H1 (cell line): ENCODE measurements at regions not wholly inside any gene's neighbourhood (a gene's known extent, or its start where the extent isn't known, plus 50 kb on each side); places are given as distances from the start of the nearest gene placed in this dataset.

Source experiments
- CTCF ChIA-PET: fragments of 300-600 bp; sonication (Branson Sonifier 250); formaldehyde crosslinking; loops from one replicate; lab custom pipeline; 2021; ENCODE audit not compliant: partially characterized antibody; lab: Charles Lee
- POLR2A ChIA-PET: fragments of 300-600 bp; sonication (Branson Sonifier 250); formaldehyde crosslinking; loops from one replicate; lab custom pipeline; 2021; ENCODE audit warnings: inconsistent platforms; ENCODE audit not compliant: partially characterized antibody; lab: Charles Lee
- DNase-seq, 2 experiments: peaks; one replicate each; pipeline versions ENCODE4 v3.0.0 to v3.0.0-alpha.2; 2010 to 2022; ENCODE audit warnings: low spot score in 2 of 2, low read depth in 1 of 2, mixed read lengths in 1 of 2
- FAIRE-seq: peaks from 2 replicates; lab custom pipeline; 2011; peaks lifted over from hg19 to GRCh38; lab: Jason Lieb, UNC
- H2AFZ ChIP-seq: 2 replicates; pipeline ENCODE4 v1.8.1; 2012; ENCODE audit warnings: low read length, inconsistent platforms
- H2AK5ac ChIP-seq: 2 replicates; pipeline ENCODE4 v1.6.1; 2013; ENCODE audit warnings: low read depth, low read length
- H2BK120ac ChIP-seq: replicated peaks from 2 replicates; pipeline ENCODE3; 2013; ENCODE audit warnings: low read depth, low read length, inconsistent platforms
- H2BK12ac ChIP-seq: 2 replicates; pipeline ENCODE4 v1.6.1; 2013; ENCODE audit warnings: low read depth, low read length
- H2BK15ac ChIP-seq: 2 replicates; pipeline ENCODE4 v1.6.1; 2013; ENCODE audit warnings: low read length
- H2BK20ac ChIP-seq: 2 replicates; pipeline ENCODE4 v1.6.1; 2013; ENCODE audit warnings: low read length
- H2BK5ac ChIP-seq: 2 replicates; pipeline ENCODE4 v1.6.1; 2013; ENCODE audit warnings: low read depth, low read length
- H3K14ac ChIP-seq: 2 replicates; pipeline ENCODE4 v1.6.1; 2013; ENCODE audit warnings: inconsistent platforms; ENCODE audit not compliant: insufficient read length
- H3K18ac ChIP-seq: 2 replicates; pipeline ENCODE4 v1.6.1; 2013; ENCODE audit warnings: low read length; ENCODE audit errors: extremely low read depth
- H3K23ac ChIP-seq: 2 replicates; pipeline ENCODE4 v1.6.1; 2013; ENCODE audit warnings: inconsistent platforms; ENCODE audit not compliant: insufficient read length
- H3K23me2 ChIP-seq: 2 replicates; pipeline ENCODE4 v1.6.1; 2013; ENCODE audit warnings: low read depth, low read length
- H3K27ac ChIP-seq: 2 replicates; pipeline ENCODE4 v1.6.1; 2011; ENCODE audit warnings: low read depth, low read length, inconsistent platforms
- H3K27me3 ChIP-seq, 4 experiments: replicated peaks in 1 of 4; 1 replicate in 1 of 4; 2 replicates in 3 of 4; pipeline versions ENCODE4 v1.6.1 to v1.8.1; 2011 to 2013; ENCODE audit warnings: low read length in 3 of 4, mild to moderate bottlenecking in 3 of 4, inconsistent platforms in 2 of 4, mixed read lengths in 2 of 4, moderate library complexity in 1 of 4; ENCODE audit not compliant: control insufficient read depth in 3 of 4, insufficient read depth in 3 of 4; ENCODE audit errors: extremely low read depth in 1 of 4
- H3K36me3 ChIP-seq, 4 experiments: 2 replicates each; pipeline versions ENCODE4 v1.6.1 to v1.8.1; 2011 to 2013; ENCODE audit warnings: mild to moderate bottlenecking in 4 of 4, low read length in 3 of 4, moderate library complexity in 2 of 4, control low read depth in 1 of 4, inconsistent platforms in 1 of 4; ENCODE audit not compliant: insufficient read depth in 4 of 4, control insufficient read depth in 2 of 4
- H3K4ac ChIP-seq: replicated peaks from 2 replicates; pipeline ENCODE3; 2013; ENCODE audit warnings: low read length, low read depth, mixed read lengths, inconsistent platforms; ENCODE audit not compliant: insufficient read length
- H3K4me1 ChIP-seq, 4 experiments: replicated peaks in 1 of 4; 1 replicate in 1 of 4; 2 replicates in 3 of 4; pipeline versions ENCODE4 v1.6.1 to v1.8.1; 2011 to 2013; ENCODE audit warnings: low read length in 3 of 4, inconsistent platforms in 2 of 4, mixed read lengths in 1 of 4; ENCODE audit not compliant: insufficient read depth in 4 of 4, control insufficient read depth in 3 of 4
- H3K4me2 ChIP-seq, 2 experiments: 2 replicates each; pipeline versions ENCODE4 v1.6.1 to v1.8.1; 2011 to 2013; ENCODE audit warnings: low read depth in 2 of 2, low read length in 2 of 2, control low read depth in 1 of 2, inconsistent platforms in 1 of 2, mild to moderate bottlenecking in 1 of 2; ENCODE audit not compliant: insufficient read depth in 1 of 2
- H3K4me3 ChIP-seq, 4 experiments: fragments of 200-600, 300-600 bp in 1 of 4; sonication (generic), shearing (Covaris generic), sonication (Bioruptor Twin) in 1 of 4; 2 replicates each; pipeline versions ENCODE4 v1.5.1 to v1.8.1; 2011 to 2016; ENCODE audit warnings: low read length in 4 of 4, low read depth in 3 of 4, control low read depth in 2 of 4, inconsistent platforms in 2 of 4, mild to moderate bottlenecking in 2 of 4, mixed read lengths in 1 of 4, moderate library complexity in 1 of 4; ENCODE audit not compliant: insufficient read depth in 2 of 4; ENCODE audit errors: extremely low read depth in 1 of 4
- H3K56ac ChIP-seq: replicated peaks from 2 replicates; pipeline ENCODE3; 2013; ENCODE audit warnings: low read depth, mild to moderate bottlenecking, mixed read lengths, low read length, inconsistent platforms; ENCODE audit not compliant: insufficient read length
- H3K79me1 ChIP-seq: 2 replicates; pipeline ENCODE4 v1.6.1; 2013; ENCODE audit warnings: low read depth, low read length, control low read depth
- H3K79me2 ChIP-seq, 2 experiments: 2 replicates each; pipeline versions ENCODE4 v1.6.1 to v1.8.1; 2012 to 2013; ENCODE audit warnings: low read length in 2 of 2, mild to moderate bottlenecking in 2 of 2, inconsistent platforms in 1 of 2; ENCODE audit not compliant: insufficient read depth in 2 of 2, control insufficient read depth in 1 of 2
- H3K9ac ChIP-seq, 4 experiments: replicated peaks in 1 of 4; 1 replicate in 1 of 4; 2 replicates in 3 of 4; pipeline versions ENCODE4 v1.6.1 to v1.8.1; 2011 to 2013; ENCODE audit warnings: low read depth in 3 of 4, low read length in 3 of 4, control low read depth in 2 of 4, mild to moderate bottlenecking in 2 of 4, moderate library complexity in 2 of 4, inconsistent platforms in 1 of 4; ENCODE audit errors: extremely low read depth in 1 of 4
- H3K9me3 ChIP-seq, 2 experiments: 2 replicates each; pipeline versions ENCODE4 v1.6.1 to v1.8.1; 2012 to 2013; ENCODE audit warnings: mild to moderate bottlenecking in 2 of 2, moderate library complexity in 2 of 2, control low read depth in 1 of 2, inconsistent platforms in 1 of 2, low read depth in 1 of 2, low read length in 1 of 2, mixed read lengths in 1 of 2; ENCODE audit not compliant: insufficient read depth in 2 of 2
- H4K20me1 ChIP-seq, 2 experiments: replicated peaks in 1 of 2; 2 replicates each; pipeline versions ENCODE3 to v1.8.1; 2011 to 2013; ENCODE audit warnings: inconsistent platforms in 2 of 2, low read length in 2 of 2, mild to moderate bottlenecking in 1 of 2; ENCODE audit not compliant: insufficient read depth in 2 of 2, control insufficient read depth in 1 of 2
- H4K5ac ChIP-seq: 2 replicates; pipeline ENCODE4 v1.6.1; 2013; ENCODE audit warnings: low read length, low read depth, mixed read lengths, inconsistent platforms; ENCODE audit not compliant: insufficient read length
- H4K8ac ChIP-seq: 2 replicates; pipeline ENCODE4 v1.8.0; 2013; ENCODE audit warnings: mild to moderate bottlenecking, moderate library complexity, low read length, inconsistent platforms; ENCODE audit not compliant: insufficient read depth; ENCODE audit errors: extremely low read depth
- H4K91ac ChIP-seq: replicated peaks from 2 replicates; pipeline ENCODE3; 2013; ENCODE audit warnings: low read length, mixed read lengths, inconsistent platforms; ENCODE audit not compliant: insufficient read length
- BCL11A ChIP-seq, 2 experiments: IDR thresholded peaks; one replicate each; pipeline ENCODE4 v1.6.1; 2011; ENCODE audit warnings: low read depth in 2 of 2, low read length in 2 of 2, mild to moderate bottlenecking in 2 of 2
- CBX5 ChIP-seq: fragments of 300-800, 300-1000 bp; sonication (generic); IDR thresholded peaks from 2 replicates; pipeline ENCODE4 v1.7.1; 2016; ENCODE audit warnings: antibody characterized with exemption, low read length, low read depth
- CTCF ChIP-seq, 3 experiments: IDR thresholded peaks; 1 replicate in 2 of 3; 2 replicates in 1 of 3; pipeline versions ENCODE4 v1.5.1 to v1.6.1; 2011; ENCODE audit warnings: low read length in 3 of 3, mild to moderate bottlenecking in 3 of 3, inconsistent platforms in 2 of 3, low read depth in 1 of 3, moderate library complexity in 1 of 3; ENCODE audit not compliant: insufficient read depth in 1 of 3; ENCODE audit errors: control extremely low read depth in 1 of 3
- FOSL1 ChIP-seq: IDR thresholded peaks from 2 replicates; pipeline ENCODE4 v1.6.1; 2011; ENCODE audit warnings: mild to moderate bottlenecking, low read depth, low read length, moderate library complexity; ENCODE audit not compliant: insufficient read depth
- JUN ChIP-seq: IDR thresholded peaks from 2 replicates; pipeline ENCODE4 v1.6.1; 2011; ENCODE audit warnings: low read depth, mild to moderate bottlenecking, improper control_type of control experiment, low read length
- KDM4A ChIP-seq: IDR thresholded peaks from one replicate; pipeline ENCODE4 v1.7.1; 2012; ENCODE audit warnings: low read depth, mild to moderate bottlenecking, moderate library complexity, low read length, inconsistent platforms; ENCODE audit not compliant: severe bottlenecking
- KDM5A ChIP-seq: fragments of 200-600 bp; IDR thresholded peaks from 2 replicates; pipeline ENCODE4 v1.7.1; 2012; ENCODE audit warnings: mild to moderate bottlenecking, low read length, inconsistent platforms, mixed read lengths
- NANOG ChIP-seq: IDR thresholded peaks from 2 replicates; pipeline ENCODE4 v1.6.1; 2011; ENCODE audit warnings: low read length, low read depth, mild to moderate bottlenecking, inconsistent platforms; ENCODE audit not compliant: insufficient read depth, poor library complexity, severe bottlenecking
- NRF1 ChIP-seq: IDR thresholded peaks from 2 replicates; pipeline ENCODE4 v1.6.1; 2011; ENCODE audit warnings: mild to moderate bottlenecking, low read depth, low read length, improper control_type of control experiment
- POLR2A ChIP-seq, 2 experiments: IDR thresholded peaks; 1 replicate in 1 of 2; 2 replicates in 1 of 2; pipeline ENCODE4 v1.6.1; 2011; ENCODE audit warnings: low read depth in 2 of 2, low read length in 2 of 2, mild to moderate bottlenecking in 2 of 2; ENCODE audit errors: control extremely low read depth in 1 of 2
- RXRA ChIP-seq: IDR thresholded peaks from 2 replicates; pipeline ENCODE4 v1.6.1; 2011; ENCODE audit warnings: low read depth, mild to moderate bottlenecking, low read length, moderate library complexity; ENCODE audit not compliant: insufficient read depth
- TBP ChIP-seq: IDR thresholded peaks from 2 replicates; pipeline ENCODE4 v1.6.1; 2011; ENCODE audit warnings: low read depth, low read length, improper control_type of control experiment
- WGBS, 2 experiments: shearing (Covaris generic) in 1 of 2; methylation state at CpG; one replicate each; pipeline versions ENCODE4 v1.1.6 to v1.1.7; 2013 to 2015; ENCODE audit warnings: low lambda C conversion rate in 2 of 2, mixed read lengths in 2 of 2, inconsistent platforms in 1 of 2, low coverage in 1 of 2, missing lambda C conversion rate in 1 of 2; ENCODE audit not compliant: insufficient replicate concordance in 2 of 2, insufficient coverage in 1 of 2, insufficient read length in 1 of 2; ENCODE audit errors: extremely low coverage in 1 of 2, missing lambda C conversion rate in 1 of 2; 5-methylcytosine and 5-hydroxymethylcytosine counted together

- no peak overlapping the region for H2AFZ ChIP-seq
- no peak overlapping the region for H2BK5ac ChIP-seq
- no peak overlapping the region for H3K4me2 ChIP-seq
- H3K9me3 ChIP-seq = no peaks in the 10 kb centered on the region
- no peak overlapping the region for H2AK5ac ChIP-seq
- ChIA-PET CTCF (interaction anchor here (0.7 kb wide), 1 partner anchor 211 kb away, joined by 3 read pairs; no protein-coding TSS in a partner anchor), POLR2A (no interaction called here)
- no peak overlapping the region for H3K56ac ChIP-seq
- no peak overlapping the region for H2BK20ac ChIP-seq
- H3K4me3 ChIP-seq = no peak overlapping the region
- no peak overlapping the region for H4K5ac ChIP-seq
- no peak overlapping the region for H3K9ac ChIP-seq
- H3K14ac ChIP-seq = no peak overlapping the region
- DNase-seq = no peak
- 0 out of 2 replicates have a peak, but pooled peaks cover 2% of the 10 kb centered on the region for H3K23me2 ChIP-seq
- H3K18ac ChIP-seq = no peak overlapping the region
- no peak overlapping the region for H3K27ac ChIP-seq
- no peaks in the 10 kb centered on the region for H3K79me2 ChIP-seq
- no peak overlapping the region for H2BK12ac ChIP-seq
- WGBS, 2 experiments = 98% methylated on average over 3 of the region's 3 CpGs; no CpG with 5 or more reads in 1 of the 2 experiments
- no peak overlapping the region for H2BK120ac ChIP-seq
- H3K27me3 ChIP-seq = no peaks in the 10 kb centered on the region
- H4K91ac ChIP-seq = no peak overlapping the region
- H3K4ac ChIP-seq = no peak overlapping the region
- H2BK15ac ChIP-seq = no peak overlapping the region
- FAIRE-seq = no peak
- H3K4me1 ChIP-seq = no peaks in the 10 kb centered on the region
- no peak overlapping the region for H4K8ac ChIP-seq
- no peak overlapping the region for H3K23ac ChIP-seq
- H3K36me3 ChIP-seq = no peaks in the 10 kb centered on the region
- H3K79me1 ChIP-seq = 0 out of 2 replicates have a peak, but pooled peaks cover 2% of the 10 kb centered on the region
- H4K20me1 ChIP-seq = no peaks in the 10 kb centered on the region
- TF ChIP-seq POLR2A (IDR thresholded peaks at IDR 0.05; ENCODE audit: control extremely low read depth in 1 of 2, low read depth in 2 of 2, low read length in 2 of 2) (no peak), BCL11A (IDR thresholded peaks at IDR 0.05; ENCODE audit: low read depth in 2 of 2, low read length in 2 of 2) (no peak), JUN (no peak), KDM5A (no peak), FOSL1 (no peak), TBP (no peak), CTCF (IDR thresholded peaks at IDR 0.05; ENCODE audit: control extremely low read depth in 1 of 3, insufficient read depth in 1 of 3, low read depth in 1 of 3, low read length in 3 of 3) (no peak), KDM4A (no peak), NANOG (no peak), RXRA (no peak), CBX5 (no peak), NRF1 (no peak)
Measured at GRCh38 chr21:15149600-15150224, 84.9 kb upstream of the NRIP1 start.
